Astrocyte of the cerebellum (primary cell): ENCODE measurements at regions not wholly inside any gene's neighbourhood (a gene's known extent, or its start where the extent isn't known, plus 50 kb on each side); places are given as distances from the start of the nearest gene placed in this dataset.
"Not testable (repeated sequence)": the region's sequence is repeated elsewhere in the genome, so short reads cannot be mapped to it uniquely, and the experiment has no call there.

Experiments used
- DNase-seq: peaks from one replicate; pipeline ENCODE4 v3.0.0-alpha.2; 2011; ENCODE audit warnings: low read depth
- H3K4me3 ChIP-seq: 2 replicates; pipeline ENCODE4 v1.5.1; 2011; ENCODE audit warnings: mild to moderate bottlenecking, low read depth, low read length, moderate library complexity
- CTCF ChIP-seq: IDR thresholded peaks from 2 replicates; pipeline ENCODE4 v1.5.1; 2012; ENCODE audit warnings: low read length, low read depth, moderate library complexity, mild to moderate bottlenecking; ENCODE audit errors: missing control alignments
- in situ Hi-C: cut with HindIII; loops from 2 replicates; pipeline ENCODE4 v1.10.0; 2017; ENCODE audit warnings: low sequenced_read_pairs

- H3K4me3 ChIP-seq, result no peak overlapping the region
- DNase-seq, result no peak
- in situ Hi-C loops, result no loop called here
- no peak for TF ChIP-seq CTCF
Observed at GRCh38 chr3:184450547-184450946, 70.7 kb downstream of the CHRD start.

- DNase-seq, result no peak
- TF ChIP-seq CTCF, result no peak
- in situ Hi-C loops, result no loop called here
- no peak overlapping the region for H3K4me3 ChIP-seq
Observed at GRCh38 chr3:184453296-184453695, 73.4 kb downstream of the CHRD start.

GRCh38 chr3:184455991-184456390 lies 76.1 kb downstream of the CHRD start:
- no peak for TF ChIP-seq CTCF
- no peak for DNase-seq
- no peak overlapping the region for H3K4me3 ChIP-seq
- in situ Hi-C loops, result no loop called here

GRCh38 chr3:184456476-184456875 lies 76.6 kb downstream of the CHRD start:
- no peak overlapping the region for H3K4me3 ChIP-seq
- no peak for DNase-seq
- TF ChIP-seq CTCF, result no peak
- in situ Hi-C loops, result no loop called here

GRCh38 chr3:184457329-184457728 lies 77.5 kb downstream of the CHRD start:
- DNase-seq, result no peak
- H3K4me3 ChIP-seq, result no peak overlapping the region
- no peak for TF ChIP-seq CTCF
- in situ Hi-C loops, result no loop called here

GRCh38 chr3:184457784-184458377 lies 78.0 kb downstream of the CHRD start:
- in situ Hi-C loops, DNase-seq, H3K4me3 ChIP-seq: not testable (repeated sequence)

- H3K4me3 ChIP-seq, result no peak overlapping the region
- no peak for DNase-seq
- in situ Hi-C loops, result no loop called here
- no peak for TF ChIP-seq CTCF
Observed at GRCh38 chr3:184459355-184459754, 79.5 kb downstream of the CHRD start.
